H9 (cell line): ENCODE measurements at regions not wholly inside any gene's neighbourhood (a gene's known extent, or its start where the extent isn't known, plus 50 kb on each side); places are given as distances from the start of the nearest gene placed in this dataset.

ENCODE experiments used
- DNase-seq: peaks from one replicate; pipeline ENCODE4 v3.0.0-alpha.2; 2017
- H2AFZ ChIP-seq: one replicate; pipeline ENCODE4 v1.6.1; 2013; ENCODE audit warnings: mild to moderate bottlenecking, low read length, control low read depth, moderate library complexity
- H2AK5ac ChIP-seq: 2 replicates; pipeline ENCODE4 v1.6.1; 2013; ENCODE audit warnings: low read length, control low read depth, mixed read lengths; ENCODE audit not compliant: insufficient read length
- H2BK120ac ChIP-seq: one replicate; pipeline ENCODE4 v1.6.1; 2013; ENCODE audit warnings: low read depth, mild to moderate bottlenecking, low read length, control low read depth, inconsistent platforms; ENCODE audit not compliant: poor library complexity, severe bottlenecking
- H2BK12ac ChIP-seq: 2 replicates; pipeline ENCODE4 v1.6.1; 2013; ENCODE audit warnings: low read length, control low read depth, mixed read lengths, low read depth; ENCODE audit not compliant: insufficient read length
- H2BK15ac ChIP-seq: 2 replicates; pipeline ENCODE4 v1.6.1; 2013; ENCODE audit warnings: low read depth, low read length, control low read depth
- H2BK20ac ChIP-seq: one replicate; pipeline ENCODE4 v1.6.1; 2013; ENCODE audit warnings: low read depth, mild to moderate bottlenecking, low read length, control low read depth, inconsistent platforms; ENCODE audit not compliant: poor library complexity, severe bottlenecking
- H2BK5ac ChIP-seq: 2 replicates; pipeline ENCODE4 v1.6.1; 2013; ENCODE audit warnings: low read length, control low read depth, mixed read lengths; ENCODE audit not compliant: insufficient read length
- H3K14ac ChIP-seq: 2 replicates; pipeline ENCODE4 v1.6.1; 2013; ENCODE audit warnings: low read length, control low read depth; ENCODE audit not compliant: insufficient read depth
- H3K18ac ChIP-seq: 2 replicates; pipeline ENCODE4 v1.6.1; 2013; ENCODE audit warnings: low read depth, mild to moderate bottlenecking, mixed read lengths, low read length, control low read depth; ENCODE audit not compliant: insufficient read length
- H3K23ac ChIP-seq: 2 replicates; pipeline ENCODE4 v1.6.1; 2013; ENCODE audit warnings: low read length, control low read depth, mixed read lengths, low read depth; ENCODE audit not compliant: insufficient read length
- H3K23me2 ChIP-seq: 2 replicates; pipeline ENCODE4 v1.6.1; 2013; ENCODE audit warnings: low read depth, mild to moderate bottlenecking, mixed read lengths, low read length, control low read depth; ENCODE audit not compliant: insufficient read length, poor library complexity, severe bottlenecking
- H3K27ac ChIP-seq: 2 replicates; pipeline ENCODE4 v1.5.1; 2013; ENCODE audit warnings: low read length, control low read depth, mixed read lengths, low read depth; ENCODE audit not compliant: insufficient read length
- H3K27me3 ChIP-seq: 2 replicates; pipeline ENCODE4 v1.6.1; 2013; ENCODE audit warnings: low read length, control low read depth, inconsistent platforms; ENCODE audit not compliant: insufficient read depth
- H3K4ac ChIP-seq: 2 replicates; pipeline ENCODE4 v1.6.1; 2013; ENCODE audit warnings: low read depth, mild to moderate bottlenecking, control low read depth, inconsistent platforms, low read length, moderate library complexity
- H3K4me1 ChIP-seq: 2 replicates; pipeline ENCODE4 v1.6.1; 2013; ENCODE audit warnings: low read length, control low read depth, inconsistent platforms; ENCODE audit not compliant: insufficient read depth
- H3K4me2 ChIP-seq: 2 replicates; pipeline ENCODE4 v1.6.1; 2013; ENCODE audit warnings: low read length, control low read depth, mixed read lengths; ENCODE audit not compliant: insufficient read length, insufficient read depth
- H3K56ac ChIP-seq: 2 replicates; pipeline ENCODE4 v1.6.1; 2013; ENCODE audit warnings: low read depth, mild to moderate bottlenecking, mixed read lengths, low read length, control low read depth; ENCODE audit not compliant: insufficient read length
- H3K79me1 ChIP-seq: 2 replicates; pipeline ENCODE4 v1.6.1; 2013; ENCODE audit warnings: low read depth, mild to moderate bottlenecking, moderate library complexity, low read length, control low read depth, inconsistent platforms; ENCODE audit not compliant: insufficient read depth, poor library complexity, severe bottlenecking
- H3K79me2 ChIP-seq: 2 replicates; pipeline ENCODE4 v1.6.1; 2013; ENCODE audit warnings: low read length, control low read depth, inconsistent platforms; ENCODE audit not compliant: insufficient read depth
- H3K9ac ChIP-seq: 2 replicates; pipeline ENCODE4 v1.6.1; 2013; ENCODE audit warnings: low read length, control low read depth, mixed read lengths; ENCODE audit not compliant: insufficient read length; ENCODE audit errors: extremely low read depth
- H3K9me3 ChIP-seq: one replicate; pipeline ENCODE4 v1.6.1; 2013; ENCODE audit warnings: low read depth, low read length, inconsistent platforms; ENCODE audit not compliant: control insufficient read depth
- H3T11ph ChIP-seq: one replicate; pipeline ENCODE4 v1.6.1; 2013; ENCODE audit warnings: mild to moderate bottlenecking, low read length, control low read depth, inconsistent platforms
- H4K20me1 ChIP-seq: one replicate; pipeline ENCODE4 v1.6.1; 2013; ENCODE audit not compliant: control insufficient read depth, insufficient read length, insufficient read depth
- H4K5ac ChIP-seq: 2 replicates; pipeline ENCODE4 v1.6.1; 2013; ENCODE audit warnings: low read depth, mild to moderate bottlenecking, mixed read lengths, low read length, control low read depth; ENCODE audit not compliant: insufficient read length
- H4K8ac ChIP-seq: replicated peaks from 2 replicates; pipeline ENCODE4 v1.6.1; 2013; ENCODE audit warnings: low read length, control low read depth, mixed read lengths, low read depth; ENCODE audit not compliant: insufficient read length
- H4K91ac ChIP-seq: 2 replicates; pipeline ENCODE4 v1.6.1; 2013; ENCODE audit warnings: low read depth, mild to moderate bottlenecking, moderate library complexity, mixed read lengths, low read length, control low read depth; ENCODE audit not compliant: insufficient read length
- H3K27ac Mint-ChIP-seq, 3 experiments: 2 replicates in 2 of 3; 3 replicates in 1 of 3; pipeline ENCODE4 v1.8.0; 2020 to 2021; ENCODE audit warnings: mixed read lengths in 3 of 3, mild to moderate bottlenecking in 1 of 3, moderate library complexity in 1 of 3
- H3K27me3 Mint-ChIP-seq: 2 replicates; pipeline ENCODE4 v1.8.0; 2021; ENCODE audit warnings: low read depth, mild to moderate bottlenecking, moderate library complexity, mixed read lengths
- H3K36me3 Mint-ChIP-seq, 3 experiments: 2 replicates in 2 of 3; 3 replicates in 1 of 3; pipeline ENCODE4 v1.8.0; 2020 to 2021; ENCODE audit warnings: low read depth in 3 of 3, mixed read lengths in 3 of 3; ENCODE audit not compliant: insufficient read depth in 1 of 3
- H3K4me1 Mint-ChIP-seq, 2 experiments: 2 replicates each; pipeline ENCODE4 v1.8.0; 2020; ENCODE audit warnings: mixed read lengths in 2 of 2
- H3K4me3 Mint-ChIP-seq, 2 experiments: 2 replicates in 1 of 2; 3 replicates in 1 of 2; pipeline ENCODE4 v1.8.0; 2020 to 2021; ENCODE audit warnings: mild to moderate bottlenecking in 2 of 2, mixed read lengths in 2 of 2, moderate library complexity in 1 of 2
- H3K9me3 Mint-ChIP-seq, 2 experiments: 2 replicates in 1 of 2; 3 replicates in 1 of 2; pipeline ENCODE4 v1.8.0; 2020; ENCODE audit warnings: mild to moderate bottlenecking in 2 of 2, mixed read lengths in 2 of 2, moderate library complexity in 1 of 2
- WGBS: extraction: QIAGEN DNeasy Blood & Tissue Kit; methylation state at CpG from one replicate; pipeline ENCODE4 v1.1.7; 2013; ENCODE audit warnings: missing lambda C conversion rate, low lambda C conversion rate, mixed read lengths; ENCODE audit not compliant: insufficient read length; ENCODE audit errors: extremely low coverage; 5-methylcytosine and 5-hydroxymethylcytosine counted together
- TF ChIP-seq, protein P1 (sequence below): fragments of 200-600 bp; sonication (generic); conservative IDR thresholded peaks from 3 replicates; pipeline ENCODE4 v1.8.0; 2021; ENCODE audit warnings: antibody characterized with exemption, mild to moderate bottlenecking

DNA sequence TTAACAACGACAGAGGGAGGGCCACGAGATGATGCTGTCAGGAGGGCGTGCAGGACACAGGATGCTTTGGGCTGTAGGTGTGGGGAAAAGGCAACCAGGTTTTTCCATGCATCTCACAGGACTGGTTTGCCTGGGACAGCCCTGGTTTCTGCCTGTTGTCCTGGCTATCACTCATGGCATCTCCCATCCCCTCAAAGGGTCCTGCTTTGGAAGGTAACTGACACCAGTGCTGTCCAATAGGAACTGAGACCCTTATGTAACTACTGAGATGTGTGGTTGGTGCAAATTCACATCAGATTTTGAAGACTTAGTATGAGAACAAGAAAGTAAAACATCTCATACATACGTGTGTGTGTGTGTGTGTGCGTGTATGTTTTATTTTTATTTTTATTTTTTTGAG lies 144.2 kb downstream of the URI1 start:
- H3K23me2 ChIP-seq: no peaks in the 10 kb centered on the region
- H3K14ac ChIP-seq: no peak overlapping the region
- no peaks in the 10 kb centered on the region for H3K27me3 ChIP-seq
- Mint-ChIP-seq H3K4me3 (no peak overlapping the region), H3K27me3 (peaks cover 6% of the 10 kb centered on the region), H3K27ac (no peak overlapping the region), H3K4me1 (no peaks in the 10 kb centered on the region; a peak in 1 of 4 replicates), H3K36me3 (no peaks in the 10 kb centered on the region), H3K9me3 (peaks cover 0 to under 1% of the 10 kb centered on the region in 2 experiments; a peak in 2 of 5 replicates)
- no peaks in the 10 kb centered on the region for H3K9me3 ChIP-seq
- H3T11ph ChIP-seq: no peak overlapping the region
- no peak overlapping the region for H3K27ac ChIP-seq
- H3K4me1 ChIP-seq: no peaks in the 10 kb centered on the region
- no peak for DNase-seq
- no peaks in the 10 kb centered on the region for H3K79me2 ChIP-seq
- no peak overlapping the region for H3K4ac ChIP-seq
- H3K56ac ChIP-seq: no peak overlapping the region
- no CpG with 5 or more reads among the region's 5 CpGs for WGBS
- no peaks in the 10 kb centered on the region for H3K79me1 ChIP-seq
- H2BK15ac ChIP-seq: no peak overlapping the region
- no peak overlapping the region for H3K18ac ChIP-seq
- no peak overlapping the region for H2BK12ac ChIP-seq
- no peak overlapping the region for H3K23ac ChIP-seq
- H2AK5ac ChIP-seq: no peak overlapping the region
- no peak overlapping the region for H4K8ac ChIP-seq
- H2BK120ac ChIP-seq: no peak overlapping the region
- H4K20me1 ChIP-seq: no peaks in the 10 kb centered on the region
- no peak overlapping the region for H2BK20ac ChIP-seq
- TF ChIP-seq, protein P1, sequence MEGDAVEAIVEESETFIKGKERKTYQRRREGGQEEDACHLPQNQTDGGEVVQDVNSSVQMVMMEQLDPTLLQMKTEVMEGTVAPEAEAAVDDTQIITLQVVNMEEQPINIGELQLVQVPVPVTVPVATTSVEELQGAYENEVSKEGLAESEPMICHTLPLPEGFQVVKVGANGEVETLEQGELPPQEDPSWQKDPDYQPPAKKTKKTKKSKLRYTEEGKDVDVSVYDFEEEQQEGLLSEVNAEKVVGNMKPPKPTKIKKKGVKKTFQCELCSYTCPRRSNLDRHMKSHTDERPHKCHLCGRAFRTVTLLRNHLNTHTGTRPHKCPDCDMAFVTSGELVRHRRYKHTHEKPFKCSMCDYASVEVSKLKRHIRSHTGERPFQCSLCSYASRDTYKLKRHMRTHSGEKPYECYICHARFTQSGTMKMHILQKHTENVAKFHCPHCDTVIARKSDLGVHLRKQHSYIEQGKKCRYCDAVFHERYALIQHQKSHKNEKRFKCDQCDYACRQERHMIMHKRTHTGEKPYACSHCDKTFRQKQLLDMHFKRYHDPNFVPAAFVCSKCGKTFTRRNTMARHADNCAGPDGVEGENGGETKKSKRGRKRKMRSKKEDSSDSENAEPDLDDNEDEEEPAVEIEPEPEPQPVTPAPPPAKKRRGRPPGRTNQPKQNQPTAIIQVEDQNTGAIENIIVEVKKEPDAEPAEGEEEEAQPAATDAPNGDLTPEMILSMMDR: no peak
- H3K9ac ChIP-seq: no peak overlapping the region
- H2AFZ ChIP-seq: no peak overlapping the region
- no peak overlapping the region for H2BK5ac ChIP-seq
- H3K4me2 ChIP-seq: no peak overlapping the region
- no peak overlapping the region for H4K5ac ChIP-seq
- H4K91ac ChIP-seq: no peak overlapping the region
